Activated effector memory CD4-positive, alpha-beta T cell treated with Interleukin-2 at 50 U/mL for 16 hours (primary cell): ENCODE measurements at regions not wholly inside any gene's neighbourhood (a gene's known extent, or its start where the extent isn't known, plus 50 kb on each side); places are given as distances from the start of the nearest gene placed in this dataset.

Experiments
- DNase-seq: peaks from one replicate; pipeline ENCODE4 v3.0.0-alpha.2; 2020

- DNase-seq, result no peak
Measured at GRCh38 chr12:67506739-67507138, 141.8 kb upstream of the DYRK2 start.

GRCh38 chr12:67508830-67509229, 139.7 kb upstream of the DYRK2 start:
- no peak for DNase-seq

DNA sequence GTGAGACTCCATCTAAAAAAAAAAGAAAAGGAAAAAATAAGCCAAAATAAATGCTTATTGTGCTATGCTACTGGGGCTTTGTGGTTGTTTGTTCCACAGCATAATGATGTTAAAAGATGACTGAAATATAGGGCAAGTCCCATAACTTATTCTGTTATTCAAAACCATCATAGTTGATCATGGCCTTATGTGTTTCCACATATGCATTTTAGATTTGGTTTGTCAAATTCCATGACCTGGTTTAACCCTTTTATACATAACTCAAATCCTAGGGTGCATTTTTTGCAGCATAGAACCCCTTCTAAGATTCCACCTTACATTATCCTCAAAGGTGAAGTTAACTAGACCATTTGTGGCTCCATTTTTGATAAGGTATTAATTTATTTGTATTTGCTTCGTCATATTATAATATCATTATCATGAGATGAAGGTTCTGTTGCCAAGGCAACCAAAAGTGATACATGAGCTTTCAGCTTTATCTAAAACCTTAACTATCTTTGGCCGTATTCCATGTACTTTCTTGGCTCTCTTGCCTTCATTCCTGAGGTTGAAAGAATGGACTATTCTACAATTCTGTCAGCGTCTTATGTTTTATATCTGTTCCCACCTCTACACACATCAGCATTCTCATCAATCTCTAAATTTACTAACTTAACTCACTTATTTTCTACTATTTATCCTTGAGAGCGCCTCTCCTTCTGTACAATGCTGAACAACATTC, 138.7 kb upstream of the DYRK2 start:
- no peak for DNase-seq

DNA sequence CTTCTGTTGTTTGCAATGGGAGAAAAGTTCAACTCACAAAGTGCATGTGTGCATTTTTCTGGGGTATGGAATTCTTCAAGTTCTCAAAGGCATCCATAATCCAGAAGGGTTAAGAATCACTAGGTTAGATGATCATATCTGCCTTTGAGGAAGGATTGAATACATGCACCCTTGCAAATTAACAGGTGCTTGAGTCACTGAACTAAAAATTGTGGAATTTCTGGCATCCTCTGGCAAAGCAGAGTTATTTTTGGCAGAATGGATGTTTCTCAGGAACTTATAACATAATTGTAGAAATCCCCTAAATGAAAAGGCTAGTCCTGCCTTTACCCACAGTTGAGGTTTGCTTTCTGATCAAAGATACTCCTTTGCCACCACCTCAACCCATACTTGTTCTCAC, 136.5 kb upstream of the DYRK2 start:
- DNase-seq, result no peak

GRCh38 chr12:67514502-67514901, 134.0 kb upstream of the DYRK2 start:
- DNase-seq, result no peak

DNA sequence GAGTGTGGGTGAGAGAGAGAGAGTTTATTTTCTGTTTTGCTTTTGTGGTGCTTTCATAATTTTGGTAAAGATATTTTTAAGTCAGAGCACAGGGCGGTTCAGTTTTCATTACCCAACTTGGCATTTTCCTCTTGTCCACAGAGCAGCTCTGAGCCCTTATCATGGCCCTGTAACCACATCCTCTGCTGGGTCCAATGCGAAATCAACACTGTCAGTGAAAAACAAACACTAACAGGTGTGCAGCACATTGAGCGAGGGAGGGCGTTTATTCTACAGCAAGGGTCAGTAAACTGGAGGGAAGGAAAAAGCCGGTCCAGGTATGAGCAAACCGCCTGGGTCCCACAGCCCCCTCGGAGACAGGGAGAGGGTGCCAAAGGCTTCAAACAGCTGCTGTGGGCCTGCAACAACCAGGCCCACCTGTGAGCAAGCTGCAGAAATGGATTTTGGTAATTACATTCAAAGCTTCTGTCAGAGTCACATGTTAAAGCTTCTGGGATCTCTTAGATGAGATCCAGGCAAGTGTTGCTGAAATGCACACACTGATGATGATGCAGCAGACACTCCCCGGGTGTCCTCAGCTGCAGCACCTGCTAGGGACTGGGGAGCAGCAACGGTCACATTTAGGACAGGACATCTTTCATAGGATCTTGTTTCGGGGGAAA, 132.7 kb upstream of the DYRK2 start:
- DNase-seq, result peak; percentile 41

DNA sequence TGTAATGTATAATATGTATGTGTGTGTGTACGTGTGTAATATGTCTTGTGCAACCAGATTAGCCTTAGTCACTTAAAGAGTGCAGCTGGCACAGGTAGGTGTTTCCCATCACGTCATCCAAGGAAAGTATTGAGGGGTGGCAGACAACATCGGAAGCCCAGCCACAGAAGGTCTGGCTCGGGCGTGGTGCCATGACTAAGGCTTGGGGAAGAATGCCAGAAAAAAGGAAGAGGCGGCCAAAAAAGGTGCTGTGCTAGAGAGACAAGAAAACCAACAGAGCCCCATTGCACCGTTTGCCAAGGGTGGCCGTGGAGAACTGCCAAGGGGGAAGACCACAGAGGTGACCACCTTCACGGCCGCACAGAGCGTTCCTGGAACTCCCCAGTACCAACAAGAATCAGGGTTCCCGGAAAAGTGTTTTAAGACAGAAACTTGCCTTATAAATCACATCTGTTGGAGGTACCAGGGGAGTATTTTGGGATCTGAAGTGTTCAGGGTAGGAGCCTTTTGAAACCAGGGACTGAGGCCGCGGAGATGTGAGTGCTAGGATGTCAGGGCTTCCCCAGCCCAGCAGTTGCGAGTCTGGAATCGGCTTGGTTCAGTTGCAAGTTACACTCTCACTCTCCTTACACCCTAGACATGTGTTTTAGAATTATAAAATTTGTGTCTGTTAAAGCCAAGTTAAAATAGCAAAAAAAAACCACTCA, 131.2 kb upstream of the DYRK2 start:
- no peak for DNase-seq

GRCh38 chr12:67519484-67520433, 128.8 kb upstream of the DYRK2 start:
- no peak for DNase-seq

DNA sequence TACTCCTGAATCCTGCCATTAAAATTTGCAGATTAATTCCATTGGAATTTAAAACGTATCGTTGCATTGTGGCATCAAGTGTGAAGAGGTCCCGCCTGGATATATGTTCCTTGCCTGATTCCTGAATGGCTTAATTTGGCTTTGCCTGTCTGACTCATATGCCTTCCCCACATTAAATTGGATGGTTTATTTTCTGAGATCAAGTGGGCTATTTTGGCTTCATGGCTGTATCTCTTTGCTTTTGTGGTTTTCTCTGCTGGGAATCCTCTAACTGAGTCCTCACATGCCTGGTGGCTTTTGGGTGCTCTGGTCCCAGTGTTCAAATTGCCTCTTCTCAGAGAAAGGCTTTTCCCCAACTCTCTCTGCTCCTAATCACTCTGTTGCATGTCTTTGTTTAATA, 127.9 kb upstream of the DYRK2 start:
- DNase-seq, result no peak

DNA sequence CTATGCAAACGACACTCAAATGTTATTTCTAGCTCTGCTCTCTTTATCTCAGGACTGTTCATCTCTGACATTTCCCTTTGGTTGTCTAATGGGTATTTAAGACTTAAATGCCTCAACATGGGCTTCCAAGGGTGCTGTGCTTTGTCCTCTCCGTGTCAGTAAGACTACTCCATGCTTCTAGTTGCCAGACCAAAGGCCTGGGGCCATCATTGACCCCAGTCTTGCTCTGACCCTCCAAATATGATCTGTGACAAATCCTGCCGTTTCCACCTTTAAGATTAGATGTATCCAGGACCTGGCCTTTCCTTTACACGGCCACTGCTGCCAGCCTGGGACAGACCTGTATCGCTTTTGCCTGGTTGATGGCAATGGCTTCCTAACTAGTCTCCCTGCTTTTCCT, 126.3 kb upstream of the DYRK2 start:
- DNase-seq, result no peak

DNA sequence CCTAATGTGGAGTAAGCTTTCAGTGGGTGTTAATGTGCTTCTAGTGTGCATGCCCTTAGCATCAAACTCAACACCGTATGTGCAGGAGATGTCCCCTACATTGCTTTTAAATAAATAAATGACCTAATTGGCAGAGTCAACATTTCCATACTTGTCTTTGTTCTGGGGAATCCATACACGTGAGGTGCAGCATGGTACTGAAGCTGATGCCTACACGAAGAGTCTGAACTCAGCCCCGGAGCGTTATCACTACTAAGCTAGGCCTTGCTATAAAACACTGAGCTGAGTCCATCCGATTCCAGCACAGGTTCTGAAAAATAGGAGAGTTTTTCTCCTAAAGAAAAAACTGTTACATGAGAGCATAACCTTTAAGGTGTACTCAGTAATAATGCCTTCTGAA, 125.0 kb upstream of the DYRK2 start:
- no peak for DNase-seq

GRCh38 chr12:67524861-67525616, 123.5 kb upstream of the DYRK2 start:
- DNase-seq, result no peak

- no peak for DNase-seq
Measured at GRCh38 chr12:67525617-67525884, 123.0 kb upstream of the DYRK2 start.

DNA sequence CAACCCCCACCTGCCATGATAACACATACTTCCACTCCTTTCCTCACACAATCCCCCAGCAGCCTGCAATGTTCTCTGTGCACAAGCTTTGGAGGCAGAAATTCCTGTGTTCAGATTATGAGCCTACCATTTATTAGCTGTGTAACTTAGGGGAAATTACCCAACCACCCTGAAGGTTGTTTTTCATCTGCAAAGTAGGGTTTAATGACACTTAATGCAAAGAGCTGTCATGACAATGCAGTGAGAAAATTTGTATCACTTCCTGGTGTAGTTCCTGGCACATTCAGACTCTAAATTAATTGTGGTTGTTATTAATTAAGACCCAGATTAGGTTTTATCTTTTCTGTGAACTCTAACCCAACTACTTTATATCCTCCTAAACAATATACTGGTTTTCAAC, 122.4 kb upstream of the DYRK2 start:
- DNase-seq, result no peak

GRCh38 chr12:67531051-67531450, 117.5 kb upstream of the DYRK2 start:
- no peak for DNase-seq

- no peak for DNase-seq
Measured at GRCh38 chr12:67531501-67531900, 117.0 kb upstream of the DYRK2 start.

DNA sequence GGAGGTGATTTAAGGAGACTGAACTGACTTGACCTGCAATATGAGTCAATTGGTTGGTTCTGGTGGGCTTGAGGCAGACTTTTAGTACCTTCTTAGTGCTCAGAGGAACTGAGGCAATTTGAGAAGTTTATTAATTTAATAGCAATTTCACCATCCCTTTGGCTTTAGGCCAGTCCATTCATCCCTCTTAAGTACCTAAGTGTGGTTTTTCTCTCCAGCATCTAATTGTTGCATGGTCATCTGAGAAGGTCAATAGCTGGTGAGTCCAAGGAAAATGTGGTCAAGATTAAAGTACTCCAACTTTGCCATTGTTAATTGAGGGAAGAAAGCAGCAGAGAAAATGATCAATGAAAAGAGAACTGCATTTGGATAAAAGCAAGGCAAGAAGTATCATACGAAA, 115.4 kb upstream of the DYRK2 start:
- no peak for DNase-seq

DNA sequence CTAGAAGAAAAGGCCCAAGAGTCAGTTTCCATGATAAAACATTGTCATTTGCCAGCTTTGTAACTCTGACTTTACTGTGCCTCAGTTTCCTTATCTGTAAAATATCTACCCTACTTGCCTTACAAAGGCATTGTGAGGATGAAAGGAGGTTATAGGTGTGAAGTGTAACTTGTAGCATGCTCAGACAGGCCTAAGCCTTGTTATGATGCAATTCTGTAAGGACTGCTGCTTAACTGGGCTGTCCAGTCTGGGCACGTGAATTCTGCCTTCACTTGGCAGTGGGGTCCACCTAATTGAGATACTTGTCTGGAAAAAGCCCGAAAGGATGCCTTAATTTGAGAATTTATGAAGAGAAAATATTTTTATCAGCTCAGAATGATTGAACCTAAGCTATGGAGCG, 114.5 kb upstream of the DYRK2 start:
- DNase-seq, result no peak

- no peak for DNase-seq
Measured at GRCh38 chr12:67534681-67535080, 113.9 kb upstream of the DYRK2 start.

- no peak for DNase-seq
Measured at GRCh38 chr12:67535176-67535575, 113.4 kb upstream of the DYRK2 start.

- no peak for DNase-seq
Measured at GRCh38 chr12:67535971-67536370, 112.6 kb upstream of the DYRK2 start.

DNA sequence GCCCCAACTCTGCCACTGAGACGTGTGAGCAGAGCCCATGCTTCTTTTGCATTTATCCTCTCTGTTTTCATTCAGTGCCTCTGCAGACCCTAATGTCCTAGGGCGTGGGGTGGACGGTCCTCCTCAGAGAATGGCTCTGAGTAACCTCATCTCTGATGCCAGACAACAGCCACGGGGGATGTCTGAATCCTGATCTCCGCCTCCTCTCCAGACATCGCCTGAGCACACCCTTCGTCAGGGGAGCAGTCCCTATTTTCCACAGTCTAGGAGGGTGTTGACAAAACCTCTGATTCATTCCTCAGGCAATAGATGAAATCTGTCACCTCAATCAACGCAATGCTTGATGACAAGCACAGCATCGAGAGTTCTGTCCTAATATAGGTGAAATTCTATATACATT, 109.2 kb upstream of the DYRK2 start:
- no peak for DNase-seq

DNA sequence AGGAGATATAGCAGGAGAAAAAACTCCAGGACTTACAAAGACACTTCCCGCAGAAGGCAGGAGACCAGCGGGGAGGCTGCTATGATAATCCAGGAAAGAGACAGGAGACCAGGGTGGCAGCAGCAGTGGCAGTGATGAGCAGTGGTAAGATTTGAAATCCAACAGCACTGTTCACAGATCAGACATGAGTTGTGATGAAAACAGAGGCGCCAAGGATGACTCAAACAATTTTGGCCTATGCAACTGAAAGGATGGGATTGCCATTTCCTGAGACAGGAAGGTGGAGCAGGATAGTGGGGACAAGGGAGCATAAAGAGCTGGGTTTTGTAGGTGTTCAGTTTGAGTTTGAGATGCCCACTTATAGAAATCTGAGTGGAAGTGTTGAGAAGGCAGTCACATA, 108.6 kb upstream of the DYRK2 start:
- no peak for DNase-seq
